Fibroblast of villous mesenchyme (primary cell): ENCODE measurements at regions not wholly inside any gene's neighbourhood (a gene's known extent, or its start where the extent isn't known, plus 50 kb on each side); places are given as distances from the start of the nearest gene placed in this dataset.

ENCODE experiments used
- DNase-seq: peaks from one replicate; pipeline ENCODE4 v3.0.0-alpha.2; 2010; ENCODE audit warnings: low read depth
- H3K4me3 ChIP-seq: 2 replicates; pipeline ENCODE4 v1.5.1; 2011; ENCODE audit warnings: low read depth, mild to moderate bottlenecking, low read length
- CTCF ChIP-seq: IDR thresholded peaks from 2 replicates; pipeline ENCODE4 v1.5.1; 2012; ENCODE audit warnings: low read depth, mild to moderate bottlenecking, low read length; ENCODE audit not compliant: insufficient read depth

DNA sequence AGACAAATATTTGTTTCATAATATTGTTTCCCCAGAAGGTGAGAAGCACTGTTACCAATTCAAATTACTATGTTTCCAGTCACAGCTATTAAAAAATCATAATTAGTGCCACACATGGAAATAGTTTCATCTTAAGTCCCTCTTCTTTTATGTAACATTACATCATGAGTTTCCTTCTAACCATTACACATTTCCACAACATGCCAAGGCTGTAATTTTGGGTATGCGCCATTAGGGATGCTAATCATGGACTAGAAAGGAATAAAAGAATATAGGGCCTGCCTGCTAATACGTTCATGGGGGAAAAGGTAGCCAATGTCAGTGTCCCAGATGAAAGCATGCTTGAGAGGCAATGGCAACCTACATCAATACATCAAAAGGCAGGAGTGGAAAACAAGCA is 142.5 kb upstream of the LPAR1 start:
- no peak for TF ChIP-seq CTCF
- H3K4me3 ChIP-seq, result no peak overlapping the region
- no peak for DNase-seq

GRCh38 chr9:111179577-111179976 is 141.3 kb upstream of the LPAR1 start:
- no peak overlapping the region for H3K4me3 ChIP-seq
- DNase-seq, result no peak
- no peak for TF ChIP-seq CTCF

DNA sequence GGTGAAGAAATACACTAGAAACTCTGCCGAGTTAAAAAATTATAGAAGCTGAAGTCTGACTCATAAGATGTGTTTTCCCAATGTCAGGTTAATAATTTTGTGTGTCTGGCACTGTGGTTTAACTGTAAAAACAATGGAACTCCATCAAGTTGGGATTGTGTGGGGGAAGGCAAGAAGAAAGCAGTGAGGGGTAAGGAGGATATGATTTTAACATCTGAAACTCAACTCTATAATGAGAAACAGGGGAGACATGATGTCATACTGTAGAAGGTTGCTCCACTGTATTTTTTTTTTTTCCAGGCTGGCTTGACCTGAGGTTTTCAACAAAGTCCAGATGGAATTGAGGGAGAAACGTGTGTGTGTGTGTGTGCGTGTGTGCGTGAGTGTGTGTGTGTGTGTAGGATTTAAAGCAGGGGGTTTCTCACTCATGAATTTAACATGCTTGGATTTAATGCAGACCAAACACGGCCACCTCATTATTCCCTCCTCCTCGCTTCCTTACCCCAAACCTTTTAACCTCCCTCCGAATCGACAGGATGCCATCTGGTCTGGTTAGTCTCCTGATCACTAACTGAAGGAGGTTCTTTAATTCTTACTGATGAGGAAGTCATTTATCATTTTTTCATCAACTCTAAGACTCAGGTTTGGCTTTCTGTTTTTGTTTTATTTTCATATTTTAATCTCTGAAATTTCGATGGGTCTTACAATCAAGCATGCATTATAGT is 140.2 kb upstream of the LPAR1 start:
- no peak for TF ChIP-seq CTCF
- no peak overlapping the region for H3K4me3 ChIP-seq
- DNase-seq, result peak; percentile 62

- H3K4me3 ChIP-seq, result no peak overlapping the region
- TF ChIP-seq CTCF, result no peak
- DNase-seq, result no peak
Measured at GRCh38 chr9:111176511-111176910, 138.2 kb upstream of the LPAR1 start.

DNA sequence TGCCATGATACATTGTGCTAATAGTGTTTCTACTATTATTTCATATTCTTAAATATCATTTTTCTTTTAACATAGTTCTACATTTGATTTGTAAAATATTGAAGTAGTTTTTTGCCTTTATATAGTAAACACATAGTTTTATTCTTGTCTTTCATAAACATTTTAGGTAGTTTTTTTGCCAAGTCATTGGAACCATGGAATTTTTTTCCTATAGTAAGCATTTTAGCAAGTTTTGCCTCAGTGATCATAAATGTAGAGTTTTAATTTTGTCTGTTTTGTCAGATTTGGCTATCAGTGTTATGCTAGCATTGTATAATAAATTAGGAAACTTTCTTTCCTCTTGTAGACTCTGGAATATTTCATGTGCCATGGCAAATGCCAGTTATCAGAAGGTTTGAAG is 137.1 kb upstream of the LPAR1 start:
- no peak overlapping the region for H3K4me3 ChIP-seq
- no peak for TF ChIP-seq CTCF
- no peak for DNase-seq

DNA sequence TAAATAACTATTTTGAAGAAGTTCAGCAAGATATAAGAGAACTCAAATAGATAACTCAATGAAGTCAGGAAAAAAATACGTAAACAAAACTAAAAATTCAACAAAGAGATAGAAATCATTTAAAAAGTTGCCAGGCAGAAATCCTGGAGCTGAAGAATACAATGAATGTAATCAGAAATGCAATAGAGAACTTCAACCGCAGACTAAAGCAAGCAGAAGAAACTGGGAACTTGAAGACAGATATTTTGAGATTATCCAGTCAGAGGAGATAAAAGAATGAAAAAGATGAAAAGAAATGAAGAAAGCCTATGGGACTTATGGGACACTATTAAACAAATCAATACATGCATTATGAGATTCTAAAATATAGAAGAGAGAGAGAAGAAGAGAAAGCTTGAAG is 129.1 kb upstream of the LPAR1 start:
- no peak for DNase-seq
- TF ChIP-seq CTCF, result no peak
- H3K4me3 ChIP-seq, result no peak overlapping the region
